ENCODE measurements at regions not wholly inside any gene's neighbourhood (a gene's known extent, or its start where the extent isn't known, plus 50 kb on each side); places are given as distances from the start of the nearest gene placed in this dataset.

GRCh38 chr22:40122792-40123191 lies 54.9 kb upstream of the TNRC6B start:
- ATAC-seq, result no peak
- TF ChIP-seq BACH2 (CRISPR knock-in tag; IDR thresholded peaks at IDR 0.05; ENCODE audit: borderline replicate concordance) (no peak), CSDC2 (CRISPR knock-in tag; IDR thresholded peaks at IDR 0.05) (no peak), TOX (CRISPR knock-in tag; IDR thresholded peaks at IDR 0.05; ENCODE audit: borderline replicate concordance) (no peak), ZNF8 (CRISPR knock-in tag; IDR thresholded peaks at IDR 0.05) (no peak)

GRCh38 chr22:40123387-40123786 lies 54.3 kb upstream of the TNRC6B start:
- no peak for TF ChIP-seq OSR1 (CRISPR knock-in tag; IDR thresholded peaks at IDR 0.05)
- TF ChIP-seq ESRRG (CRISPR knock-in tag; IDR thresholded peaks at IDR 0.05), result no peak
- no peak for TF ChIP-seq ISL1 (CRISPR knock-in tag; IDR thresholded peaks at IDR 0.05)
- TF ChIP-seq PPARA (CRISPR knock-in tag; IDR thresholded peaks at IDR 0.05; ENCODE audit: borderline replicate concordance), result no peak
- TF ChIP-seq, protein P1, sequence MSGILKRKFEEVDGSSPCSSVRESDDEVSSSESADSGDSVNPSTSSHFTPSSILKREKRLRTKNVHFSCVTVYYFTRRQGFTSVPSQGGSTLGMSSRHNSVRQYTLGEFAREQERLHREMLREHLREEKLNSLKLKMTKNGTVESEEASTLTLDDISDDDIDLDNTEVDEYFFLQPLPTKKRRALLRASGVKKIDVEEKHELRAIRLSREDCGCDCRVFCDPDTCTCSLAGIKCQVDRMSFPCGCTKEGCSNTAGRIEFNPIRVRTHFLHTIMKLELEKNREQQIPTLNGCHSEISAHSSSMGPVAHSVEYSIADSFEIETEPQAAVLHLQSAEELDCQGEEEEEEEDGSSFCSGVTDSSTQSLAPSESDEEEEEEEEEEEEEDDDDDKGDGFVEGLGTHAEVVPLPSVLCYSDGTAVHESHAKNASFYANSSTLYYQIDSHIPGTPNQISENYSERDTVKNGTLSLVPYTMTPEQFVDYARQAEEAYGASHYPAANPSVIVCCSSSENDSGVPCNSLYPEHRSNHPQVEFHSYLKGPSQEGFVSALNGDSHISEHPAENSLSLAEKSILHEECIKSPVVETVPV (CRISPR knock-in tag; IDR thresholded peaks at IDR 0.05), result no peak
- no peak for TF ChIP-seq ZFP30 (CRISPR knock-in tag; IDR thresholded peaks at IDR 0.05)
- TF ChIP-seq, protein P2, sequence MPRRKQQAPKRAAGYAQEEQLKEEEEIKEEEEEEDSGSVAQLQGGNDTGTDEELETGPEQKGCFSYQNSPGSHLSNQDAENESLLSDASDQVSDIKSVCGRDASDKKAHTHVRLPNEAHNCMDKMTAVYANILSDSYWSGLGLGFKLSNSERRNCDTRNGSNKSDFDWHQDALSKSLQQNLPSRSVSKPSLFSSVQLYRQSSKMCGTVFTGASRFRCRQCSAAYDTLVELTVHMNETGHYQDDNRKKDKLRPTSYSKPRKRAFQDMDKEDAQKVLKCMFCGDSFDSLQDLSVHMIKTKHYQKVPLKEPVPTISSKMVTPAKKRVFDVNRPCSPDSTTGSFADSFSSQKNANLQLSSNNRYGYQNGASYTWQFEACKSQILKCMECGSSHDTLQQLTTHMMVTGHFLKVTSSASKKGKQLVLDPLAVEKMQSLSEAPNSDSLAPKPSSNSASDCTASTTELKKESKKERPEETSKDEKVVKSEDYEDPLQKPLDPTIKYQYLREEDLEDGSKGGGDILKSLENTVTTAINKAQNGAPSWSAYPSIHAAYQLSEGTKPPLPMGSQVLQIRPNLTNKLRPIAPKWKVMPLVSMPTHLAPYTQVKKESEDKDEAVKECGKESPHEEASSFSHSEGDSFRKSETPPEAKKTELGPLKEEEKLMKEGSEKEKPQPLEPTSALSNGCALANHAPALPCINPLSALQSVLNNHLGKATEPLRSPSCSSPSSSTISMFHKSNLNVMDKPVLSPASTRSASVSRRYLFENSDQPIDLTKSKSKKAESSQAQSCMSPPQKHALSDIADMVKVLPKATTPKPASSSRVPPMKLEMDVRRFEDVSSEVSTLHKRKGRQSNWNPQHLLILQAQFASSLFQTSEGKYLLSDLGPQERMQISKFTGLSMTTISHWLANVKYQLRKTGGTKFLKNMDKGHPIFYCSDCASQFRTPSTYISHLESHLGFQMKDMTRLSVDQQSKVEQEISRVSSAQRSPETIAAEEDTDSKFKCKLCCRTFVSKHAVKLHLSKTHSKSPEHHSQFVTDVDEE (CRISPR knock-in tag; IDR thresholded peaks at IDR 0.05), result no peak
- TF ChIP-seq ZC3H10 (CRISPR knock-in tag; IDR thresholded peaks at IDR 0.05), result no peak
- TF ChIP-seq CSDC2 (CRISPR knock-in tag; IDR thresholded peaks at IDR 0.05), result no peak
- no peak for TF ChIP-seq BACH2 (CRISPR knock-in tag; IDR thresholded peaks at IDR 0.05; ENCODE audit: borderline replicate concordance)
- no peak for TF ChIP-seq ZFP3 (CRISPR knock-in tag; IDR thresholded peaks at IDR 0.05)
- no peak for TF ChIP-seq RARB (CRISPR knock-in tag; IDR thresholded peaks at IDR 0.05)
- no peak for ATAC-seq

All from SK-N-SH treated with all-trans-retinoic acid at 6 μM for 48 hours (cell line).